C4-2B (cell line): ENCODE measurements at regions not wholly inside any gene's neighbourhood (a gene's known extent, or its start where the extent isn't known, plus 50 kb on each side); places are given as distances from the start of the nearest gene placed in this dataset.

Source experiments
- ZFX ChIP-seq: fragments of 450-650 bp; IDR thresholded peaks from 2 replicates; pipeline ENCODE4 v1.6.1; 2017
- TF ChIP-seq, protein P1 (sequence below): fragments of 450-650 bp; conservative IDR thresholded peaks from 2 replicates; pipeline ENCODE4 v1.5.1; 2017; ENCODE audit warnings: mild to moderate bottlenecking

DNA sequence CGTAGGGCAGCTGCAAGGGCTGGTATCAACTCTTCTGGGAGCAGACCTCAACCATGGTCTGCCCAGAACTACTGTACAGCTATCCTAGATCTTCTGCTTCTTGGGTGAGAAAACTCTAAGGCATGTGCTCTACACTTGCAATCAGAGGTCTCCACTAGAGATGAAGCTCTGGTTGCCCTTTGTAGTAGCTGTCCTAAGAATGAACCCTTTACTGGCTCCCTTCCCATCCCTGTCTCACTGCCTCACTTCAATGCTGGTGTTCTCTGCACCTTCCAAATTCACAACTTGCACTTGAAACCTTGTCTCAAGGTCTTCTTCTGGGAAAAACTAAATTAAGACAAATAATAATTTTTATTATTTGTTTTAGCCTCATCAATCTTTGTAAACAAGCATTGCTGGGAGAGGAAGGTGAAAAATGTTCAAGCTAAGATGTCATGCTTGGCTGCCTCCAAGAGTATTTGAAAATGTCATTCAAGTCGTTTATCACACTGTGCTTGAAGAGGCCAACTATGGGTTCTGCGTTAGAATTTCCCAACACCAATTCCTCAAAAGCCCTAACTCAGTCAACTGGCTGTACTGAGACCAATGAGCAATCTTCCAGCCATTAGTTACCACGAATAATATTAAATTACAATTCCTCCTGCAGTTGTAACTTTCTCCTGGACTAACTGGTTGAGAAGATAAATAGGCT is 216.9 kb upstream of the ADRA1D start:
- TF ChIP-seq ZFX = no peak
- TF ChIP-seq, protein P1, sequence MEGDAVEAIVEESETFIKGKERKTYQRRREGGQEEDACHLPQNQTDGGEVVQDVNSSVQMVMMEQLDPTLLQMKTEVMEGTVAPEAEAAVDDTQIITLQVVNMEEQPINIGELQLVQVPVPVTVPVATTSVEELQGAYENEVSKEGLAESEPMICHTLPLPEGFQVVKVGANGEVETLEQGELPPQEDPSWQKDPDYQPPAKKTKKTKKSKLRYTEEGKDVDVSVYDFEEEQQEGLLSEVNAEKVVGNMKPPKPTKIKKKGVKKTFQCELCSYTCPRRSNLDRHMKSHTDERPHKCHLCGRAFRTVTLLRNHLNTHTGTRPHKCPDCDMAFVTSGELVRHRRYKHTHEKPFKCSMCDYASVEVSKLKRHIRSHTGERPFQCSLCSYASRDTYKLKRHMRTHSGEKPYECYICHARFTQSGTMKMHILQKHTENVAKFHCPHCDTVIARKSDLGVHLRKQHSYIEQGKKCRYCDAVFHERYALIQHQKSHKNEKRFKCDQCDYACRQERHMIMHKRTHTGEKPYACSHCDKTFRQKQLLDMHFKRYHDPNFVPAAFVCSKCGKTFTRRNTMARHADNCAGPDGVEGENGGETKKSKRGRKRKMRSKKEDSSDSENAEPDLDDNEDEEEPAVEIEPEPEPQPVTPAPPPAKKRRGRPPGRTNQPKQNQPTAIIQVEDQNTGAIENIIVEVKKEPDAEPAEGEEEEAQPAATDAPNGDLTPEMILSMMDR = no peak
